ENCODE measurements at regions not wholly inside any gene's neighbourhood (a gene's known extent, or its start where the extent isn't known, plus 50 kb on each side); places are given as distances from the start of the nearest gene placed in this dataset.

GRCh38 chr3:13706451-13706850 is 157.5 kb downstream of the FBLN2 start:
- no peak for TF ChIP-seq EP300 (IDR thresholded peaks at IDR 0.05)
- TF ChIP-seq, protein P1, sequence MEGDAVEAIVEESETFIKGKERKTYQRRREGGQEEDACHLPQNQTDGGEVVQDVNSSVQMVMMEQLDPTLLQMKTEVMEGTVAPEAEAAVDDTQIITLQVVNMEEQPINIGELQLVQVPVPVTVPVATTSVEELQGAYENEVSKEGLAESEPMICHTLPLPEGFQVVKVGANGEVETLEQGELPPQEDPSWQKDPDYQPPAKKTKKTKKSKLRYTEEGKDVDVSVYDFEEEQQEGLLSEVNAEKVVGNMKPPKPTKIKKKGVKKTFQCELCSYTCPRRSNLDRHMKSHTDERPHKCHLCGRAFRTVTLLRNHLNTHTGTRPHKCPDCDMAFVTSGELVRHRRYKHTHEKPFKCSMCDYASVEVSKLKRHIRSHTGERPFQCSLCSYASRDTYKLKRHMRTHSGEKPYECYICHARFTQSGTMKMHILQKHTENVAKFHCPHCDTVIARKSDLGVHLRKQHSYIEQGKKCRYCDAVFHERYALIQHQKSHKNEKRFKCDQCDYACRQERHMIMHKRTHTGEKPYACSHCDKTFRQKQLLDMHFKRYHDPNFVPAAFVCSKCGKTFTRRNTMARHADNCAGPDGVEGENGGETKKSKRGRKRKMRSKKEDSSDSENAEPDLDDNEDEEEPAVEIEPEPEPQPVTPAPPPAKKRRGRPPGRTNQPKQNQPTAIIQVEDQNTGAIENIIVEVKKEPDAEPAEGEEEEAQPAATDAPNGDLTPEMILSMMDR (IDR thresholded peaks at IDR 0.05): no peak
